HCT116 (cell line): ENCODE measurements at regions not wholly inside any gene's neighbourhood (a gene's known extent, or its start where the extent isn't known, plus 50 kb on each side); places are given as distances from the start of the nearest gene placed in this dataset.

Source experiments
- ATAC-seq: fragments of 200-7000 bp; cut with Tn5 transposase; 2 replicates; pipeline ENCODE4 v1.9.1; 2020; ENCODE audit warnings: mild to moderate bottlenecking, moderate library complexity
- BruUV-seq: library from RNA; stranded (reverse); fragments of 400-500 nt; replicated peaks from 2 replicates; lab custom pipeline; 2021; lab: Mats Ljungman, UMichigan
- CTCF ChIA-PET: fragments of 300-600 bp; sonication (Branson Sonifier 250); formaldehyde crosslinking; loops from one replicate; lab custom pipeline; 2021; ENCODE audit warnings: antibody characterized with exemption; lab: Charles Lee
- POLR2A ChIA-PET: fragments of 300-600, 350-600 bp; sonication (Branson Sonifier 250); formaldehyde crosslinking; loops from one replicate; lab custom pipeline; 2021; ENCODE audit warnings: antibody characterized with exemption; lab: Charles Lee
- RAD21 ChIA-PET, 2 experiments: fragments of 300-600 bp; sonication (Branson Sonifier 250); formaldehyde crosslinking; loops; one replicate each; lab custom pipeline; 2023; ENCODE audit warnings: low total read pairs in 2 of 2; ENCODE audit not compliant: uncharacterized antibody in 2 of 2, unreplicated experiment in 2 of 2, low non-redundant PET in 1 of 2; lab: Charles Lee
- DNase-seq: peaks from one replicate; pipeline ENCODE4 v3.0.0-alpha.2; 2010; ENCODE audit warnings: low read depth, low spot score
- H2AFZ ChIP-seq: fragments of 200-600 bp; shearing (Covaris generic), sonication (generic); 2 replicates; pipeline ENCODE4 v1.6.1; 2017; ENCODE audit warnings: low read depth, mixed run types, mixed read lengths, antibody characterized with exemption, low read length; ENCODE audit not compliant: poor library complexity, severe bottlenecking
- H3K27ac ChIP-seq: 2 replicates; pipeline ENCODE4 v1.5.1; 2012; ENCODE audit warnings: low read depth, low read length
- H3K27me3 ChIP-seq: fragments of 200-600 bp; sonication (generic); 2 replicates; pipeline ENCODE4 v1.6.1; 2016; ENCODE audit warnings: mixed run types, low read length, mixed read lengths; ENCODE audit not compliant: insufficient read depth
- H3K36me3 ChIP-seq, 2 experiments: fragments of 200-500 bp in 1 of 2; fragments of 200-600 bp in 1 of 2; sonication (Bioruptor generic) in 1 of 2; sonication (generic) in 1 of 2; 2 replicates each; pipeline versions ENCODE4 v1.5.1 to v1.6.1; 2014 to 2016; ENCODE audit warnings: low read length in 2 of 2, inconsistent platforms in 1 of 2, mixed read lengths in 1 of 2, mixed run types in 1 of 2; ENCODE audit not compliant: insufficient read depth in 2 of 2, control insufficient read depth in 1 of 2
- H3K4me1 ChIP-seq, 2 experiments: fragments of 200-600 bp in 1 of 2; sonication (generic) in 1 of 2; 2 replicates each; pipeline versions ENCODE4 v1.5.1 to v1.6.1; 2012 to 2017; ENCODE audit warnings: low read length in 2 of 2, inconsistent platforms in 1 of 2, mild to moderate bottlenecking in 1 of 2, mixed read lengths in 1 of 2, mixed run types in 1 of 2, moderate library complexity in 1 of 2; ENCODE audit not compliant: insufficient read depth in 2 of 2, control insufficient read depth in 1 of 2
- H3K4me2 ChIP-seq: fragments of 200-600 bp; sonication (generic); 2 replicates; pipeline ENCODE4 v1.6.1; 2017; ENCODE audit warnings: mixed run types, low read length, mixed read lengths
- H3K4me3 ChIP-seq, 2 experiments: fragments of 200-600 bp in 1 of 2; sonication (generic) in 1 of 2; replicated peaks in 1 of 2; 2 replicates each; pipeline ENCODE4 v1.5.1; 2011 to 2016; ENCODE audit warnings: low read length in 2 of 2, control low read depth in 1 of 2, low read depth in 1 of 2, mild to moderate bottlenecking in 1 of 2, mixed read lengths in 1 of 2, mixed run types in 1 of 2
- H3K79me2 ChIP-seq: fragments of 200-600 bp; sonication (generic); 2 replicates; pipeline ENCODE4 v1.6.1; 2017; ENCODE audit warnings: mild to moderate bottlenecking, mixed run types, low read length, moderate library complexity, mixed read lengths; ENCODE audit not compliant: insufficient read depth
- H3K9ac ChIP-seq: fragments of 200-600 bp; sonication (generic); 2 replicates; pipeline ENCODE4 v1.6.1; 2016; ENCODE audit warnings: low read length, mixed read lengths
- H3K9me2 ChIP-seq: fragments of 200-600 bp; sonication (generic), shearing (Covaris generic); 2 replicates; pipeline ENCODE4 v1.6.1; 2017; ENCODE audit warnings: mixed run types, mild to moderate bottlenecking, moderate library complexity; ENCODE audit not compliant: insufficient read depth
- H3K9me3 ChIP-seq, 2 experiments: fragments of 200-500 bp in 1 of 2; fragments of 200-600 bp in 1 of 2; sonication (Bioruptor generic) in 1 of 2; sonication (generic) in 1 of 2; 2 replicates each; pipeline ENCODE4 v1.6.1; 2014 to 2017; ENCODE audit warnings: low read length in 2 of 2, mixed read lengths in 2 of 2, inconsistent platforms in 1 of 2, low read depth in 1 of 2, mild to moderate bottlenecking in 1 of 2, mixed run types in 1 of 2, moderate library complexity in 1 of 2; ENCODE audit not compliant: control insufficient read depth in 1 of 2, insufficient read depth in 1 of 2
- H4K20me1 ChIP-seq: fragments of 200-600 bp; sonication (generic), shearing (Covaris generic); 2 replicates; pipeline ENCODE4 v1.6.1; 2017; ENCODE audit warnings: mixed run types, mild to moderate bottlenecking, moderate library complexity; ENCODE audit not compliant: insufficient read depth
- ATF3 ChIP-seq: IDR thresholded peaks from 2 replicates; pipeline ENCODE4 v1.6.1; 2012
- CTCF ChIP-seq, 3 experiments: fragments of 200-600 bp in 1 of 3; sonication (generic) in 1 of 3; IDR thresholded peaks in 2 of 3; conservative IDR thresholded peaks in 1 of 3; 2 replicates each; pipeline ENCODE4 v1.5.1; 2012 to 2017; ENCODE audit warnings: low read depth in 2 of 3, low read length in 2 of 3, antibody characterized with exemption in 1 of 3, borderline replicate concordance in 1 of 3, control low read depth in 1 of 3, mild to moderate bottlenecking in 1 of 3, mixed read lengths in 1 of 3, mixed run types in 1 of 3, moderate library complexity in 1 of 3; ENCODE audit not compliant: insufficient read depth in 1 of 3
- ELF1 ChIP-seq: IDR thresholded peaks from 2 replicates; pipeline ENCODE4 v1.6.1; 2012; ENCODE audit warnings: low read depth, borderline replicate concordance
- FOSL1 ChIP-seq: IDR thresholded peaks from 2 replicates; pipeline ENCODE4 v1.6.1; 2012; ENCODE audit warnings: low read depth
- JUND ChIP-seq: IDR thresholded peaks from 2 replicates; pipeline ENCODE4 v1.6.1; 2012
- RAD21 ChIP-seq: IDR thresholded peaks from 2 replicates; pipeline ENCODE4 v1.6.1; 2012; ENCODE audit warnings: low read depth, mild to moderate bottlenecking
- REST ChIP-seq: IDR thresholded peaks from 2 replicates; pipeline ENCODE4 v1.6.1; 2012; ENCODE audit warnings: low read depth
- SP1 ChIP-seq: IDR thresholded peaks from 2 replicates; pipeline ENCODE4 v1.6.1; 2012; ENCODE audit warnings: low read depth
- SRF ChIP-seq: IDR thresholded peaks from 2 replicates; pipeline ENCODE4 v1.6.1; 2012; ENCODE audit warnings: low read depth
- intact Hi-C: fragments of 100-400 bp; cut with micrococcal nuclease; formaldehyde crosslinking; loops from 2 replicates; pipeline ENCODE4 v1.10.0; 2022

- H3K9ac ChIP-seq: no peak overlapping the region
- no peak overlapping the region for H3K4me3 ChIP-seq
- intact Hi-C loops: no loop called here
- H4K20me1 ChIP-seq: no peaks in the 10 kb centered on the region
- DNase-seq: no peak
- ChIA-PET RAD21 (no interaction called here), CTCF (no interaction called here), POLR2A (no interaction called here)
- no TSS peak for BruUV-seq
- H3K9me3 ChIP-seq: no peaks in the 10 kb centered on the region
- no peaks in the 10 kb centered on the region for H3K36me3 ChIP-seq
- H3K9me2 ChIP-seq: no peaks in the 10 kb centered on the region
- TF ChIP-seq REST (no peak), JUND (no peak), FOSL1 (no peak), ELF1 (no peak), RAD21 (no peak), SP1 (no peak), ATF3 (no peak), CTCF (IDR thresholded peaks at IDR 0.05 in 2 of 3, conservative IDR thresholded peaks at IDR 0.05 in 1 of 3; ENCODE audit: borderline replicate concordance in 1 of 3, insufficient read depth in 1 of 3, low read depth in 2 of 3, low read length in 2 of 3) (no peak), SRF (no peak)
- no peak for ATAC-seq
- no peak overlapping the region for H3K4me2 ChIP-seq
- no peaks in the 10 kb centered on the region for H3K27me3 ChIP-seq
- no peak overlapping the region for H3K27ac ChIP-seq
- no peaks in the 10 kb centered on the region for H3K79me2 ChIP-seq
- no peaks in the 10 kb centered on the region for H3K4me1 ChIP-seq
- H2AFZ ChIP-seq: no peak overlapping the region
These were observed 486.0 kb downstream of the REEP3 start for GRCh38 chr10:64007157-64007556.
